ENCODE measurements at regions not wholly inside any gene's neighbourhood (a gene's known extent, or its start where the extent isn't known, plus 50 kb on each side); places are given as distances from the start of the nearest gene placed in this dataset.

- no peak for TF ChIP-seq CTCF (conservative IDR thresholded peaks at IDR 0.05 in 1 of 2, IDR thresholded peaks at IDR 0.05 in 1 of 2; ENCODE audit: low read depth in 1 of 2, low read length in 2 of 2)
- no peak for TF ChIP-seq EZH2 (IDR thresholded peaks at IDR 0.05; ENCODE audit: low read length, missing control alignments)
These were observed 130.6 kb upstream of the BRINP3 start for GRCh38 chr1:190608282-190608681.

Measured in fibroblast of lung (primary cell).